ENCODE measurements at regions not wholly inside any gene's neighbourhood (a gene's known extent, or its start where the extent isn't known, plus 50 kb on each side); places are given as distances from the start of the nearest gene placed in this dataset.

- peaks cover 16% of the 10 kb centered on the region for H3K9me3 Mint-ChIP-seq
- no peak for DNase-seq (ENCODE audit: low read depth, low spot score)
- no peak for TF ChIP-seq CTCF (conservative IDR thresholded peaks at IDR 0.05)
- H3K27me3 Mint-ChIP-seq (ENCODE audit: low read depth) = no peaks in the 10 kb centered on the region
- H3K27ac Mint-ChIP-seq (ENCODE audit: unreplicated experiment) = no peak overlapping the region
- H3K4me1 Mint-ChIP-seq = peaks cover 8% of the 10 kb centered on the region
- peaks cover 10% of the 10 kb centered on the region for H3K36me3 Mint-ChIP-seq (ENCODE audit: low read depth)
- no peak overlapping the region for H3K4me3 Mint-ChIP-seq
These were observed 586.5 kb downstream of the IRX1 start for GRCh38 chr5:4182144-4182543.

- Mint-ChIP-seq H3K4me3 (no peak overlapping the region), H3K36me3 (ENCODE audit: low read depth) (peaks cover 10% of the 10 kb centered on the region), H3K4me1 (peaks cover 8% of the 10 kb centered on the region), H3K27ac (ENCODE audit: unreplicated experiment) (no peak overlapping the region), H3K9me3 (peaks cover 16% of the 10 kb centered on the region), H3K27me3 (ENCODE audit: low read depth) (no peaks in the 10 kb centered on the region)
- TF ChIP-seq CTCF (conservative IDR thresholded peaks at IDR 0.05) = no peak
- DNase-seq (ENCODE audit: low read depth, low spot score) = no peak
These were observed 589.5 kb downstream of the IRX1 start for GRCh38 chr5:4185127-4185526.

- Mint-ChIP-seq H3K4me1 (peaks cover under 1% of the 10 kb centered on the region), H3K27me3 (ENCODE audit: low read depth) (no peaks in the 10 kb centered on the region), H3K36me3 (ENCODE audit: low read depth) (peaks cover 8% of the 10 kb centered on the region), H3K27ac (ENCODE audit: unreplicated experiment) (no peak overlapping the region), H3K4me3 (no peak overlapping the region), H3K9me3 (peaks cover 13% of the 10 kb centered on the region)
- no peak for TF ChIP-seq CTCF (conservative IDR thresholded peaks at IDR 0.05)
- DNase-seq (ENCODE audit: low read depth, low spot score) = no peak
These were observed 593.1 kb downstream of the IRX1 start for GRCh38 chr5:4188704-4189103.

GRCh38 chr5:4189317-4189716 is 593.7 kb downstream of the IRX1 start:
- Mint-ChIP-seq H3K27me3 (ENCODE audit: low read depth) (no peaks in the 10 kb centered on the region), H3K9me3 (peaks cover 9% of the 10 kb centered on the region), H3K4me3 (peak overlapping the region; percentile 21), H3K27ac (ENCODE audit: unreplicated experiment) (no peak overlapping the region), H3K4me1 (peaks cover 6% of the 10 kb centered on the region), H3K36me3 (ENCODE audit: low read depth) (peaks cover 3% of the 10 kb centered on the region)
- no peak for TF ChIP-seq CTCF (conservative IDR thresholded peaks at IDR 0.05)
- DNase-seq (ENCODE audit: low read depth, low spot score) = no peak

- TF ChIP-seq CTCF (conservative IDR thresholded peaks at IDR 0.05) = no peak
- peaks cover 3% of the 10 kb centered on the region for H3K9me3 Mint-ChIP-seq
- peak overlapping the region; percentile 9 for H3K4me3 Mint-ChIP-seq
- H3K27me3 Mint-ChIP-seq (ENCODE audit: low read depth) = no peaks in the 10 kb centered on the region
- no peaks in the 10 kb centered on the region for H3K36me3 Mint-ChIP-seq (ENCODE audit: low read depth)
- peaks cover 14% of the 10 kb centered on the region for H3K4me1 Mint-ChIP-seq
- no peak overlapping the region for H3K27ac Mint-ChIP-seq (ENCODE audit: unreplicated experiment)
- DNase-seq (ENCODE audit: low read depth, low spot score) = no peak
These were observed 595.4 kb downstream of the IRX1 start for GRCh38 chr5:4191041-4191440.

- peaks cover 20% of the 10 kb centered on the region for H3K4me1 Mint-ChIP-seq
- H3K9me3 Mint-ChIP-seq = no peaks in the 10 kb centered on the region
- TF ChIP-seq CTCF (conservative IDR thresholded peaks at IDR 0.05) = no peak
- no peaks in the 10 kb centered on the region for H3K36me3 Mint-ChIP-seq (ENCODE audit: low read depth)
- no peaks in the 10 kb centered on the region for H3K27me3 Mint-ChIP-seq (ENCODE audit: low read depth)
- H3K4me3 Mint-ChIP-seq = no peak overlapping the region
- DNase-seq (ENCODE audit: low read depth, low spot score) = no peak
- no peak overlapping the region for H3K27ac Mint-ChIP-seq (ENCODE audit: unreplicated experiment)
These were observed 596.1 kb downstream of the IRX1 start for GRCh38 chr5:4191703-4192102.

Measured in neural crest cell (in vitro differentiated cells).